ENCODE measurements at regions not wholly inside any gene's neighbourhood (a gene's known extent, or its start where the extent isn't known, plus 50 kb on each side); places are given as distances from the start of the nearest gene placed in this dataset.

GRCh38 chr1:67575861-67576260 lies 109.1 kb upstream of the GADD45A start:
- TF ChIP-seq CTCF (IDR thresholded peaks at IDR 0.05): no peak
- no peak for TF ChIP-seq POLR2A (IDR thresholded peaks at IDR 0.05)
- H3K4me3 ChIP-seq: no peak overlapping the region
- H3K27ac ChIP-seq: peak overlapping the region in 1 of 3 donors; percentile 43
- H3K27me3 ChIP-seq: no peaks in the 10 kb centered on the region
- peak in 1 of 4 donors; percentile 9 for ATAC-seq
- H3K4me1 ChIP-seq: peaks cover 0 to 73% (median 28%) of the 10 kb centered on the region in 4 donors
- no peaks in the 10 kb centered on the region for H3K36me3 ChIP-seq
- no peaks in the 10 kb centered on the region for H3K9me3 ChIP-seq
- intact Hi-C loops (cut with DNase I): loop anchor here (10.0 kb wide), 3 partner anchors 49 to 179 kb away; no protein-coding TSS in a partner anchor
- no peak for DNase-seq
- 50% methylated on average over 2 of the region's 2 CpGs for WGBS (ENCODE audit: insufficient coverage, low coverage, low lambda C conversion rate, missing lambda C conversion rate)

- Histone ChIP-seq H3K4me1 (peaks cover 0 to 67% (median 25%) of the 10 kb centered on the region in 4 donors), H3K36me3 (no peaks in the 10 kb centered on the region), H3K27me3 (no peaks in the 10 kb centered on the region), H3K9me3 (no peaks in the 10 kb centered on the region), H3K4me3 (no peak overlapping the region), H3K27ac (peak overlapping the region in 1 of 3 donors; percentile 43)
- 52% methylated on average over 5 of the region's 5 CpGs for WGBS (ENCODE audit: insufficient coverage, low coverage, low lambda C conversion rate, missing lambda C conversion rate)
- TF ChIP-seq POLR2A (IDR thresholded peaks at IDR 0.05): no peak
- no peak for TF ChIP-seq CTCF (IDR thresholded peaks at IDR 0.05)
- intact Hi-C loops (cut with DNase I): loop anchor here (10.0 kb wide), 3 partner anchors 48 to 178 kb away; no protein-coding TSS in a partner anchor
- no peak for DNase-seq
- ATAC-seq: no peak
Measured at GRCh38 chr1:67576474-67576873, 108.5 kb upstream of the GADD45A start.

- Histone ChIP-seq H3K27me3 (no peaks in the 10 kb centered on the region), H3K27ac (peak overlapping the region in 1 of 3 donors; percentile 72), H3K4me3 (no peak overlapping the region), H3K4me1 (peaks cover 0 to 55% (median 20%) of the 10 kb centered on the region in 4 donors), H3K36me3 (no peaks in the 10 kb centered on the region), H3K9me3 (no peaks in the 10 kb centered on the region)
- 100% methylated on average over 2 of the region's 3 CpGs for WGBS (ENCODE audit: insufficient coverage, low coverage, low lambda C conversion rate, missing lambda C conversion rate)
- TF ChIP-seq POLR2A (IDR thresholded peaks at IDR 0.05): no peak
- TF ChIP-seq CTCF (IDR thresholded peaks at IDR 0.05): no peak
- no peak for DNase-seq
- intact Hi-C loops (cut with DNase I): loop anchor here (10.0 kb wide), 3 partner anchors 47 to 177 kb away; no protein-coding TSS in a partner anchor
- ATAC-seq: no peak
Measured at GRCh38 chr1:67577646-67578045, 107.4 kb upstream of the GADD45A start.

- 32% methylated on average over 6 of the region's 6 CpGs for WGBS (ENCODE audit: insufficient coverage, low coverage, low lambda C conversion rate, missing lambda C conversion rate)
- intact Hi-C loops (cut with DNase I): loop anchor here (10.0 kb wide), 3 partner anchors 46 to 176 kb away; no protein-coding TSS in a partner anchor
Measured at GRCh38 chr1:67578397-67579020, 106.5 kb upstream of the GADD45A start.

More at GRCh38 chr1:67578397-67579020, 106.5 kb upstream of the GADD45A start:
- no peak overlapping the region for H3K4me3 ChIP-seq
- TF ChIP-seq CTCF (IDR thresholded peaks at IDR 0.05) (no peak), POLR2A (IDR thresholded peaks at IDR 0.05) (no peak)
- ATAC-seq: peak; percentile 91 to 96 (median 94)
- peak; percentile 49 to 88 (median 80) for DNase-seq
- no peaks in the 10 kb centered on the region for H3K36me3 ChIP-seq
- no peaks in the 10 kb centered on the region for H3K27me3 ChIP-seq
- H3K4me1 ChIP-seq: peaks cover 0 to 46% (median 15%) of the 10 kb centered on the region in 4 donors
- no peaks in the 10 kb centered on the region for H3K9me3 ChIP-seq
- peak overlapping the region in 1 of 3 donors; percentile 72 for H3K27ac ChIP-seq
